ENCODE measurements at regions not wholly inside any gene's neighbourhood (a gene's known extent, or its start where the extent isn't known, plus 50 kb on each side); places are given as distances from the start of the nearest gene placed in this dataset.

- Mint-ChIP-seq H3K4me1 (no peaks in the 10 kb centered on the region; the same call in 2 of the 3 replicates), H3K27me3 (ENCODE audit: insufficient read depth, low read depth, poor library complexity) (peaks cover 2% of the 10 kb centered on the region), H3K27ac (no peak overlapping the region), H3K4me3 (no peak overlapping the region), H3K9me3 (peaks cover 6% of the 10 kb centered on the region; the same call in 1 of the 3 replicates), H3K36me3 (ENCODE audit: low read depth) (peaks cover 16% of the 10 kb centered on the region)
- Histone ChIP-seq H4K20me1 (replicated peaks; ENCODE audit: insufficient read depth) (no peaks in the 10 kb centered on the region), H3K4me1 (ENCODE audit: insufficient read depth) (no peaks in the 10 kb centered on the region), H3K27me3 (ENCODE audit: insufficient read depth) (no peaks in the 10 kb centered on the region), H3F3A (replicated peaks; ENCODE audit: low read depth) (no peaks in the 10 kb centered on the region), H3K4me2 (no peak overlapping the region), H3K79me2 (replicated peaks; ENCODE audit: insufficient read depth) (no peaks in the 10 kb centered on the region), H3K36me3 (ENCODE audit: insufficient read depth) (no peaks in the 10 kb centered on the region), H3K9me2 (ENCODE audit: insufficient read depth) (no peaks in the 10 kb centered on the region), H2AFZ (no peak overlapping the region), H3K4me3 (no peak overlapping the region), H3K27ac (ENCODE audit: low read depth) (no peak overlapping the region)
- TF ChIP-seq ZNF331 (CRISPR knock-in tag; IDR thresholded peaks at IDR 0.05; ENCODE audit: low read depth) (no peak), NANOG (IDR thresholded peaks at IDR 0.05; ENCODE audit: borderline replicate concordance) (no peak), EZH2phosphoT487 (IDR thresholded peaks at IDR 0.05; ENCODE audit: unreplicated experiment) (no peak), STAT1 (IDR thresholded peaks at IDR 0.05; ENCODE audit: unreplicated experiment) (no peak), REST (IDR thresholded peaks at IDR 0.05; ENCODE audit: unreplicated experiment) (no peak), CREB1 (CRISPR knock-in tag; IDR thresholded peaks at IDR 0.05; ENCODE audit: low read depth) (no peak), POLR2AphosphoS5 (IDR thresholded peaks at IDR 0.05; ENCODE audit: low read depth) (no peak), ZNF114 (CRISPR knock-in tag; IDR thresholded peaks at IDR 0.05) (no peak)
- TF ChIP-seq, protein P1, sequence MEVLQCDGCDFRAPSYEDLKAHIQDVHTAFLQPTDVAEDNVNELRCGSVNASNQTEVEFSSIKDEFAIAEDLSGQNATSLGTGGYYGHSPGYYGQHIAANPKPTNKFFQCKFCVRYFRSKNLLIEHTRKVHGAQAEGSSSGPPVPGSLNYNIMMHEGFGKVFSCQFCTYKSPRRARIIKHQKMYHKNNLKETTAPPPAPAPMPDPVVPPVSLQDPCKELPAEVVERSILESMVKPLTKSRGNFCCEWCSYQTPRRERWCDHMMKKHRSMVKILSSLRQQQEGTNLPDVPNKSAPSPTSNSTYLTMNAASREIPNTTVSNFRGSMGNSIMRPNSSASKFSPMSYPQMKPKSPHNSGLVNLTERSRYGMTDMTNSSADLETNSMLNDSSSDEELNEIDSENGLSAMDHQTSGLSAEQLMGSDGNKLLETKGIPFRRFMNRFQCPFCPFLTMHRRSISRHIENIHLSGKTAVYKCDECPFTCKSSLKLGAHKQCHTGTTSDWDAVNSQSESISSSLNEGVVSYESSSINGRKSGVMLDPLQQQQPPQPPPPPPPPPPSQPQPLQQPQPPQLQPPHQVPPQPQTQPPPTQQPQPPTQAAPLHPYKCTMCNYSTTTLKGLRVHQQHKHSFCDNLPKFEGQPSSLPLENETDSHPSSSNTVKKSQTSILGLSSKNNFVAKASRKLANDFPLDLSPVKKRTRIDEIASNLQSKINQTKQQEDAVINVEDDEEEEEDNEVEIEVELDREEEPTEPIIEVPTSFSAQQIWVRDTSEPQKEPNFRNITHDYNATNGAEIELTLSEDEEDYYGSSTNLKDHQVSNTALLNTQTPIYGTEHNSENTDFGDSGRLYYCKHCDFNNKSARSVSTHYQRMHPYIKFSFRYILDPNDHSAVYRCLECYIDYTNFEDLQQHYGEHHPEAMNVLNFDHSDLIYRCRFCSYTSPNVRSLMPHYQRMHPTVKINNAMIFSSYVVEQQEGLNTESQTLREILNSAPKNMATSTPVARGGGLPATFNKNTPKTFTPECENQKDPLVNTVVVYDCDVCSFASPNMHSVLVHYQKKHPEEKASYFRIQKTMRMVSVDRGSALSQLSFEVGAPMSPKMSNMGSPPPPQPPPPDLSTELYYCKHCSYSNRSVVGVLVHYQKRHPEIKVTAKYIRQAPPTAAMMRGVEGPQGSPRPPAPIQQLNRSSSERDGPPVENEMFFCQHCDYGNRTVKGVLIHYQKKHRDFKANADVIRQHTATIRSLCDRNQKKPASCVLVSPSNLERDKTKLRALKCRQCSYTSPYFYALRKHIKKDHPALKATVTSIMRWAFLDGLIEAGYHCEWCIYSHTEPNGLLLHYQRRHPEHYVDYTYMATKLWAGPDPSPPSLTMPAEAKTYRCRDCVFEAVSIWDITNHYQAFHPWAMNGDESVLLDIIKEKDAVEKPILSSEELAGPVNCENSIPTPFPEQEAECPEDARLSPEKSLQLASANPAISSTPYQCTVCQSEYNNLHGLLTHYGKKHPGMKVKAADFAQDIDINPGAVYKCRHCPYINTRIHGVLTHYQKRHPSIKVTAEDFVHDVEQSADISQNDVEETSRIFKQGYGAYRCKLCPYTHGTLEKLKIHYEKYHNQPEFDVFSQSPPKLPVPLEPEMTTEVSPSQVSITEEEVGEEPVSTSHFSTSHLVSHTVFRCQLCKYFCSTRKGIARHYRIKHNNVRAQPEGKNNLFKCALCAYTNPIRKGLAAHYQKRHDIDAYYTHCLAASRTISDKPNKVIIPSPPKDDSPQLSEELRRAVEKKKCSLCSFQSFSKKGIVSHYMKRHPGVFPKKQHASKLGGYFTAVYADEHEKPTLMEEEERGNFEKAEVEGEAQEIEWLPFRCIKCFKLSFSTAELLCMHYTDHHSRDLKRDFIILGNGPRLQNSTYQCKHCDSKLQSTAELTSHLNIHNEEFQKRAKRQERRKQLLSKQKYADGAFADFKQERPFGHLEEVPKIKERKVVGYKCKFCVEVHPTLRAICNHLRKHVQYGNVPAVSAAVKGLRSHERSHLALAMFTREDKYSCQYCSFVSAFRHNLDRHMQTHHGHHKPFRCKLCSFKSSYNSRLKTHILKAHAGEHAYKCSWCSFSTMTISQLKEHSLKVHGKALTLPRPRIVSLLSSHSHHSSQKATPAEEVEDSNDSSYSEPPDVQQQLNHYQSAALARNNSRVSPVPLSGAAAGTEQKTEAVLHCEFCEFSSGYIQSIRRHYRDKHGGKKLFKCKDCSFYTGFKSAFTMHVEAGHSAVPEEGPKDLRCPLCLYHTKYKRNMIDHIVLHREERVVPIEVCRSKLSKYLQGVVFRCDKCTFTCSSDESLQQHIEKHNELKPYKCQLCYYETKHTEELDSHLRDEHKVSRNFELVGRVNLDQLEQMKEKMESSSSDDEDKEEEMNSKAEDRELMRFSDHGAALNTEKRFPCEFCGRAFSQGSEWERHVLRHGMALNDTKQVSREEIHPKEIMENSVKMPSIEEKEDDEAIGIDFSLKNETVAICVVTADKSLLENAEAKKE (CRISPR knock-in tag; IDR thresholded peaks at IDR 0.05) = no peak
- TF ChIP-seq, protein P2, sequence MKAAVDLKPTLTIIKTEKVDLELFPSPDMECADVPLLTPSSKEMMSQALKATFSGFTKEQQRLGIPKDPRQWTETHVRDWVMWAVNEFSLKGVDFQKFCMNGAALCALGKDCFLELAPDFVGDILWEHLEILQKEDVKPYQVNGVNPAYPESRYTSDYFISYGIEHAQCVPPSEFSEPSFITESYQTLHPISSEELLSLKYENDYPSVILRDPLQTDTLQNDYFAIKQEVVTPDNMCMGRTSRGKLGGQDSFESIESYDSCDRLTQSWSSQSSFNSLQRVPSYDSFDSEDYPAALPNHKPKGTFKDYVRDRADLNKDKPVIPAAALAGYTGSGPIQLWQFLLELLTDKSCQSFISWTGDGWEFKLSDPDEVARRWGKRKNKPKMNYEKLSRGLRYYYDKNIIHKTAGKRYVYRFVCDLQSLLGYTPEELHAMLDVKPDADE (IDR thresholded peaks at IDR 0.05) = no peak
- TF ChIP-seq, protein P3, sequence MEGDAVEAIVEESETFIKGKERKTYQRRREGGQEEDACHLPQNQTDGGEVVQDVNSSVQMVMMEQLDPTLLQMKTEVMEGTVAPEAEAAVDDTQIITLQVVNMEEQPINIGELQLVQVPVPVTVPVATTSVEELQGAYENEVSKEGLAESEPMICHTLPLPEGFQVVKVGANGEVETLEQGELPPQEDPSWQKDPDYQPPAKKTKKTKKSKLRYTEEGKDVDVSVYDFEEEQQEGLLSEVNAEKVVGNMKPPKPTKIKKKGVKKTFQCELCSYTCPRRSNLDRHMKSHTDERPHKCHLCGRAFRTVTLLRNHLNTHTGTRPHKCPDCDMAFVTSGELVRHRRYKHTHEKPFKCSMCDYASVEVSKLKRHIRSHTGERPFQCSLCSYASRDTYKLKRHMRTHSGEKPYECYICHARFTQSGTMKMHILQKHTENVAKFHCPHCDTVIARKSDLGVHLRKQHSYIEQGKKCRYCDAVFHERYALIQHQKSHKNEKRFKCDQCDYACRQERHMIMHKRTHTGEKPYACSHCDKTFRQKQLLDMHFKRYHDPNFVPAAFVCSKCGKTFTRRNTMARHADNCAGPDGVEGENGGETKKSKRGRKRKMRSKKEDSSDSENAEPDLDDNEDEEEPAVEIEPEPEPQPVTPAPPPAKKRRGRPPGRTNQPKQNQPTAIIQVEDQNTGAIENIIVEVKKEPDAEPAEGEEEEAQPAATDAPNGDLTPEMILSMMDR (conservative IDR thresholded peaks at IDR 0.05; ENCODE audit: low read depth in 2 of 2) = no peak
- ATAC-seq = no peak
- DNase-seq (ENCODE audit: low spot score) = no peak
These were observed 315.2 kb upstream of the HTR2C start for GRCh38 chrX:114268643-114269042.

Data from GM23338 (cell line).